H7 (cell line): ENCODE measurements at regions not wholly inside any gene's neighbourhood (a gene's known extent, or its start where the extent isn't known, plus 50 kb on each side); places are given as distances from the start of the nearest gene placed in this dataset.

Experiments used
- DNase-seq: peaks from one replicate; pipeline ENCODE4 v3.0.0; 2012
- H3K27me3 ChIP-seq: 2 replicates; pipeline ENCODE4 v1.6.0; 2011; ENCODE audit warnings: mild to moderate bottlenecking, low read length; ENCODE audit not compliant: control insufficient read depth, insufficient read depth
- H3K36me3 ChIP-seq: replicated peaks from 2 replicates; pipeline ENCODE4 v1.5.1; 2011; ENCODE audit warnings: low read length; ENCODE audit not compliant: control insufficient read depth, insufficient read depth
- H3K4me3 ChIP-seq: 2 replicates; pipeline ENCODE4 v1.5.1; 2011; ENCODE audit warnings: low read depth, mild to moderate bottlenecking, control low read depth, low read length, moderate library complexity; ENCODE audit not compliant: insufficient read depth

- DNase-seq = no peak
- Histone ChIP-seq H3K27me3 (no peaks in the 10 kb centered on the region), H3K36me3 (no peaks in the 10 kb centered on the region), H3K4me3 (no peak overlapping the region)
Observed at GRCh38 chr2:207397917-207398655, 131.7 kb upstream of the CREB1 start.

- DNase-seq = no peak
- H3K4me3 ChIP-seq = no peak overlapping the region
- no peaks in the 10 kb centered on the region for H3K27me3 ChIP-seq
- H3K36me3 ChIP-seq = no peaks in the 10 kb centered on the region
Observed at GRCh38 chr2:207399301-207399700, 130.5 kb upstream of the CREB1 start.

DNA sequence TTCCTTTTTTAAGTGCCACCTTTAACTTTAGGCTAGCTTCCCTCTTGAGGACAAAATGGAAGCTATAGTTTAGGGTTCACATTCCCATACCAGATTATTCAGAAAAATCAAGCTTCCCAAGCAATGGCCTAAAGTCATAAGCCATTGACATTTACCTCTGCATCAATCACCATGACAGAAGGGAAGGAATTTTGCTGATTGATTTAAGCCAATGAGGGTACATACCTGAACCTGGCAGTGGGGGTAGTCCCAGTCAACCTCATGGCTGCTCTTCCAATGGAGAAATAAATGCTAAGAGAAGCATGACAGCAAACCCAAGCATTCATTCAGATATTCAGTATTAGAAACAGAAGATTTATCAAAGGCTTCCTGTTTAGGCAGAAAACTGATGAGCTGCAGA, 128.4 kb upstream of the CREB1 start:
- no peaks in the 10 kb centered on the region for H3K36me3 ChIP-seq
- H3K27me3 ChIP-seq = no peaks in the 10 kb centered on the region
- no peak for DNase-seq
- H3K4me3 ChIP-seq = no peak overlapping the region

DNA sequence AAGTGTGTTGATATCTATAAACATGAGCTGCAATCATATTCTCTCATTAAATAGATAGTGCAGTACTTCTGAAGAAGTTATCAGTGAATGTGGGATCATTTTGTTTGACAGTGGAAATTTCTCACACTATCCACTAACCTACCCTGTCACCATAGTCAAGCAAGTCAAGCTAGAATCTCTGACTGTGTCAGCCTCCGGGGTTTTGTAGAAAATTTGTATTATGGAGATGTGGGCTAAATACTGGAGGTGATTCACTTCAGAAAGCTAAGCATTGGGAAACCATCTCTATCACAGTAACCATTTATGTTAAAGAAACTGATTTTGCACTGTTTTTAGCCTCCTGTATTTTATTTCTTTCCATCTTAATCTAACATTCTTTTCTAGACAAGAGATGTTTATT, 126.6 kb upstream of the CREB1 start:
- no peaks in the 10 kb centered on the region for H3K36me3 ChIP-seq
- H3K4me3 ChIP-seq = no peak overlapping the region
- no peaks in the 10 kb centered on the region for H3K27me3 ChIP-seq
- DNase-seq = no peak

DNA sequence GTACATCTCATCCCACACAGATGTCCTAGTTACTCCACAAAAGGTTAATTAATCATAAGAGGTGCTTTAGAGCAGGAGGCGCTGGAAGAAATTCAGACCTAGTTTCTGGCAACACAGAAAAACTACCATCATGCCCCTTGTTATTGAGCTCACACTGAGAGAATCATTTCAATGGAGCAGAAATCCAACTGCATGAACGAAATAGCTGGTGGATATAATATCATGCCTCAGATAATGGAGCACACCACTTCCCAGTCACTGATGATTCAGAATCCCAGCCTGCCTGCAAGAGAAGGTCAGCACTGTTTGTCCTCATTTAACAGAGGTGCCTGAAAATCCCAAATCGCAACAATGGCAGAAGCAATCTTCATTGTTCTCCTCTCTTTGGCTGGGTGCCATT, 125.8 kb upstream of the CREB1 start:
- Histone ChIP-seq H3K27me3 (no peaks in the 10 kb centered on the region), H3K36me3 (no peaks in the 10 kb centered on the region)

DNA sequence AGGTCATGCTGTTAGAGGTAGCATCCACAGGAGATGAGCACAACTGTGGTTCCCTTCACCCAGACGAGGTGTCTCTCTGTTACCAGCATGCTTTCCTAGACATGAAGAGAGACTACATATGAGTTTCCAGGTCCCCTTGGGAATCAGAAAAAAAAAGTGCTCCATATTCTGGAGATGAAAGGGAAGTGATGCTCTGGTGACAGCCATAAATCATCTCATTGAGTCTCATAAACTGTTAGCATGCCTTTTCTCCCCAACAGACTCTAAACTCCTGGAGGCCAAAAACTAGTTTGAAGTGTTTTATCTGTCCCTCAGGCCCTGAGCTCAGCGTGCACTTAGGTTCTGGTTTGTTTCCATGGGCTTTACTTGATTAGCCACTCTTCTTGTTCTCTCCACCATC, 124.6 kb upstream of the CREB1 start:
- Histone ChIP-seq H3K27me3 (no peaks in the 10 kb centered on the region), H3K4me3 (no peak overlapping the region), H3K36me3 (no peaks in the 10 kb centered on the region)
- no peak for DNase-seq

More for the DNA sequence above, 125.8 kb upstream of the CREB1 start:
- no peak overlapping the region for H3K4me3 ChIP-seq
- DNase-seq = no peak

- no peak for DNase-seq
- Histone ChIP-seq H3K27me3 (no peaks in the 10 kb centered on the region), H3K4me3 (no peak overlapping the region), H3K36me3 (no peaks in the 10 kb centered on the region)
Observed at GRCh38 chr2:207408086-207408794, 121.5 kb upstream of the CREB1 start.

GRCh38 chr2:207409517-207409916, 120.2 kb upstream of the CREB1 start:
- no peaks in the 10 kb centered on the region for H3K27me3 ChIP-seq
- H3K4me3 ChIP-seq = no peak overlapping the region
- H3K36me3 ChIP-seq = no peaks in the 10 kb centered on the region
- DNase-seq = no peak

DNA sequence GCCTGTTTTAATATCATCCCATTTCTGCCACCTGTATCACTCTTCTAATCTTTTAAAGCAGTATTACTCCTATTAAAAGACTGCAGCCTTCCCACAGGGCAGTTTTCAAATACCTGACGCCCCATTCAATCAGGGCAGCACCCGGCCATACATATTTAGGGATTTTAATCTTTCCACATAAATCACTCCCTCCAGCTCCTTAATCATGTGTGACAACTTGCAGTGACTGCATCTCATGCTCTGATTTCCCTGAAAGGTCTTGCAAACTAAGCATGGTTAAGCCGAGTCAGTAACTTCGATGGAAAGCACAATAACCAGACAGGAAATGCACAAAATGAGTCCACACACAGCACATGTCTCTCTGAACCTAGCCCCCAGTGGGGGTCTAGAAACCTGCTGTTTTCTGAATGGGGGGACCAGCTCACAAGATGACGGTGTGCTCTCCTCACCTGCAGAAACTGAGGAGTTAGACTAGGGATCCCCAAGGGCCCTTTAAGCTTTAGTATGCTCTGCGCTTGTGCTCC, 116.9 kb upstream of the CREB1 start:
- Histone ChIP-seq H3K36me3 (no peaks in the 10 kb centered on the region), H3K27me3 (no peaks in the 10 kb centered on the region), H3K4me3 (no peak overlapping the region)
- DNase-seq = no peak

- no peak for DNase-seq
- no peaks in the 10 kb centered on the region for H3K27me3 ChIP-seq
- no peaks in the 10 kb centered on the region for H3K36me3 ChIP-seq
Observed at GRCh38 chr2:207413376-207413907, 116.3 kb upstream of the CREB1 start.

DNA sequence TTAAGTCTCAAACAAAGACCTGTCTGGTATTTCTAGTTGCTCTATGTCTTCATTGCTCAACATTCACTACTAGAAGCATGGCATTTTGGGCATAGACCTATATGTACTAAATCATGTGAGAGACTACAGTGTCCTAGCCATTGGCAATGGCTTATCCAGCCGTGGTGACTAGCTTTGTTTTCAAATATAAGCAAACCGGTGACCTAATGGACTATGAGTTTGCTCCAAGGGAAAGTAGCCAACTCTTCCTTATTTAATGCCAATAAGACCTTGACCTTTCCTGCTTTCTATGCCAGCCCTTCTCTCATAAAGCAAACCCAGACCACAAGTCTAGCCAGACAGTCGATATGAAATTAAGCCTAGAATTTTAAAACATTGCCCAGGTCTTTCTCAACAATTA, 113.7 kb upstream of the CREB1 start:
- H3K36me3 ChIP-seq = no peaks in the 10 kb centered on the region
- no peak overlapping the region for H3K4me3 ChIP-seq
- DNase-seq = no peak
- no peaks in the 10 kb centered on the region for H3K27me3 ChIP-seq

More at GRCh38 chr2:207413376-207413907, 116.3 kb upstream of the CREB1 start:
- H3K4me3 ChIP-seq = no peak overlapping the region

GRCh38 chr2:207416900-207417299, 112.9 kb upstream of the CREB1 start:
- H3K36me3 ChIP-seq = no peaks in the 10 kb centered on the region
- H3K4me3 ChIP-seq = no peak overlapping the region
- no peak for DNase-seq
- H3K27me3 ChIP-seq = no peaks in the 10 kb centered on the region

- Histone ChIP-seq H3K27me3 (no peaks in the 10 kb centered on the region), H3K4me3 (no peak overlapping the region), H3K36me3 (no peaks in the 10 kb centered on the region)
- DNase-seq = no peak
Observed at GRCh38 chr2:207417301-207417718, 112.5 kb upstream of the CREB1 start.

GRCh38 chr2:207418419-207418818, 111.3 kb upstream of the CREB1 start:
- Histone ChIP-seq H3K27me3 (no peaks in the 10 kb centered on the region), H3K36me3 (no peaks in the 10 kb centered on the region), H3K4me3 (no peak overlapping the region)
- DNase-seq = no peak

DNA sequence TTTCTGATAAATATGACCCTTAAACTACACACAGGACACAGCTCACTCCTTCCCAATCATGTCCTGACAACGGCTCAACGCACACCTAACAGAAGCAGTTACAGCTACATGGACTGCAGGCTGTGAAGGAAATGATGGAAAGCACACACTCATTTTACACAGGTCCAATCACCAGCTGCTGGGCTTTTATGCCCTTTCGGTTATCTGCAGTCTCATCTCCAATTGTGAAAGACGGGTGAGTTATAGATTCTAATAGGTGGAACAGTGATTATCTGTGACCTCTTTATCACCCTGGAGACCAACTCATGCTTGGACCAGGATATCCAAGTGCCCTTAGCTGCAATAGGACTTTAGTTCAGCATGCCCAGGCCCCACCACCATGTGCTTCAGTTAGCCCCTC, 110.4 kb upstream of the CREB1 start:
- Histone ChIP-seq H3K4me3 (no peak overlapping the region), H3K27me3 (no peaks in the 10 kb centered on the region), H3K36me3 (no peaks in the 10 kb centered on the region)
- no peak for DNase-seq
